SK-N-MC (cell line): ENCODE measurements at regions not wholly inside any gene's neighbourhood (a gene's known extent, or its start where the extent isn't known, plus 50 kb on each side); places are given as distances from the start of the nearest gene placed in this dataset.

Source experiments
- DNase-seq: peaks from one replicate; pipeline ENCODE4 v3.0.0-alpha.2; 2011; ENCODE audit warnings: low read depth, low spot score
- H3K27ac ChIP-seq: fragments of 200-600 bp; sonication (generic); 2 replicates; pipeline ENCODE4 v1.5.1; 2016; ENCODE audit warnings: mixed run types
- H3K36me3 ChIP-seq: fragments of 200-600 bp; sonication (generic); 2 replicates; pipeline ENCODE4 v1.6.1; 2017; ENCODE audit warnings: antibody characterized with exemption, low read length, mixed read lengths; ENCODE audit not compliant: insufficient read depth
- H3K4me3 ChIP-seq: fragments of 200-600 bp; sonication (generic); 2 replicates; pipeline ENCODE4 v1.5.1; 2016
- H3K9ac ChIP-seq: fragments of 200-600 bp; sonication (generic); 2 replicates; pipeline ENCODE4 v1.8.0; 2017; ENCODE audit warnings: mixed run types, mixed read lengths; ENCODE audit not compliant: insufficient read length
- H3K9me3 ChIP-seq: fragments of 200-600 bp; sonication (generic); 2 replicates; pipeline ENCODE4 v1.6.1; 2017; ENCODE audit warnings: low read depth, mild to moderate bottlenecking, antibody characterized with exemption, low read length, moderate library complexity, mixed read lengths
- EZH2 ChIP-seq: fragments of 200-600 bp; sonication (generic); IDR thresholded peaks from one replicate; pipeline ENCODE4 v1.6.1; 2017; ENCODE audit warnings: antibody characterized with exemption
- FOXP2 ChIP-seq: optimal IDR thresholded peaks from 2 replicates; pipeline ENCODE3; 2011; ENCODE audit warnings: mild to moderate bottlenecking, moderate library complexity; ENCODE audit not compliant: insufficient read depth; ENCODE audit errors: extremely low read length, control extremely low read depth
- POLR2AphosphoS5 ChIP-seq: IDR thresholded peaks from 2 replicates; pipeline ENCODE4 v1.6.1; 2012; ENCODE audit warnings: mild to moderate bottlenecking, low read depth, low read length, borderline replicate concordance

DNA sequence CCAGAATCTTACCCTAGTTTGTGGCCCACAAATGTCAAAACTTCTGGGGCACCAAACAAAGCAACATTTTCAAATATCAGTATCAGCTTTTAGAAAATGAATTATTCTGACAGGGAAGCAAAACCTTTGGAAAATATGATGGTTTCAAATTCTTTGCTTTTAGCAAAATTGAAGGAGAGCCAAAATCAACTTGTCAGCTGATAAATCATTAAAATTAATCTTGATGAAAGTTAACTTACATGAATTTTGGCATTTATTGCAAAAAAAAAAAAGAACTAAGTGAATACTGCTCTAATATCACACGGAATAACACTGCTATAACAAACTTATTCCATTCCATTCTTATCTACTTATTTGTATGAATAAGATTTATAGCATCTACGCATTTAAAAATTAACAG lies 158.1 kb upstream of the TARS1 start:
- H3K4me3 ChIP-seq: no peak overlapping the region
- H3K27ac ChIP-seq: no peak overlapping the region
- H3K9ac ChIP-seq: no peak overlapping the region
- no peaks in the 10 kb centered on the region for H3K9me3 ChIP-seq
- TF ChIP-seq POLR2AphosphoS5 (no peak), FOXP2 (no peak), EZH2 (no peak)
- no peak for DNase-seq
- H3K36me3 ChIP-seq: no peaks in the 10 kb centered on the region

GRCh38 chr5:33283243-33283642 lies 157.5 kb upstream of the TARS1 start:
- H3K9ac ChIP-seq: no peak overlapping the region
- DNase-seq: no peak
- no peaks in the 10 kb centered on the region for H3K36me3 ChIP-seq
- H3K27ac ChIP-seq: no peak overlapping the region
- H3K9me3 ChIP-seq: no peaks in the 10 kb centered on the region
- TF ChIP-seq EZH2: no peak
- no peak for TF ChIP-seq FOXP2
- TF ChIP-seq POLR2AphosphoS5: no peak
- H3K4me3 ChIP-seq: no peak overlapping the region

GRCh38 chr5:33284681-33285080 lies 156.1 kb upstream of the TARS1 start:
- no peak overlapping the region for H3K9ac ChIP-seq
- H3K27ac ChIP-seq: no peak overlapping the region
- no peak for TF ChIP-seq EZH2
- no peak for TF ChIP-seq POLR2AphosphoS5
- no peak for TF ChIP-seq FOXP2
- no peaks in the 10 kb centered on the region for H3K9me3 ChIP-seq
- H3K36me3 ChIP-seq: no peaks in the 10 kb centered on the region
- no peak overlapping the region for H3K4me3 ChIP-seq
- no peak for DNase-seq

DNA sequence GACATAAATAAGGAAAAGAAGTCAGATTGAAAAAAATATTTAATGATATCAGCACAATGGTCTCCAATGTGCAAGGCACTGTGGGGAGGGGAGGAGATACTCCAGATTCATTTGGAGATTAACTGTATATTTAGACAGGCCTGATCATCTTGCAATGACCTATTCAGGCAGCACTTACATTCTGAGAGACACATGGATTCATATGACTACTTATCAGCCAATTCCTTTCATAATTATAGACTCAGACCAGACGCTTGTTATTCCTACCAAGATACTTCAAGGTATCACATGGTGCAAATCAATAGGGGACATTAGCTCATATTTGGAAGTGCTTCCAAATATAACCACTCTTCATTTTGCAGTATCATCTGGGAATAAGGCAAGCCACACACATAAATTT lies 153.5 kb upstream of the TARS1 start:
- no peak overlapping the region for H3K4me3 ChIP-seq
- no peak overlapping the region for H3K9ac ChIP-seq
- TF ChIP-seq POLR2AphosphoS5 (no peak), EZH2 (no peak), FOXP2 (no peak)
- no peaks in the 10 kb centered on the region for H3K9me3 ChIP-seq
- DNase-seq: no peak
- H3K36me3 ChIP-seq: no peaks in the 10 kb centered on the region
- no peak overlapping the region for H3K27ac ChIP-seq

DNA sequence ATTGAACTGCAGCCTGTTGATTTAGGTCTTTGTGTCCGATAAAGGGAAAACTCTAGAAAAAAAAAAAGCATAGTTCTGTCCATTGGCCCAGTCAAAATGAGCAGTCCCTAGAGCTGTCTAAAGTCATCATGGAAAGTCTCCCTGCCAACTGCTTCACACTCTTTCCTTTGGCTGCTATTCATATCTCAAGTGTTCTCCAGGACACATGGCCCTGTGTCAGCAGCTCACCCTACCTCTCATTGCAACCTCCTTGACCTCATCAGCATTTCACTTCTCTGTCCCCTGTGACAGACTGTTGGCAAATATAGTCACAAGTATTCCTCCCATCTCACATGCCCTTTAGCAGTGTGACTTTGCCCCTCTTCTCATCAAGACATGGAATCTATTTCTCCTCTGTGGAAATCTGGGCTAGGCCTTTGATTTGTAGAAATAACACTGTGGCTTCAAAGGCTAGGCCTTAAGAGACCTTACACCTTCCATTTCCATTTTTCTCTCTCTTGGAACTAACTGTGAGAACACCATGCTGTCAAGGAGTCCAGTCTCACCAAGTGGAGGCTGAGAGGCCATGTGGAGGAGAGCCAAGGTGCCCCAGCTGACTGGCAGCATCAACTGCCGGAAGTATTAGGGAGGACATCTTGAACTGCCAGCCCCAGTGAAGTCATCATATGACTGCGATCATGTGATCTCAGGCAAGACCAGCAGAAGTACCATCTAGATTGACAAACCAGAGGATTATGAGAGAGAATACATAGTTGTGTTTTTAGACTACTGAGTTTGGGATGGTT lies 149.4 kb upstream of the TARS1 start:
- H3K4me3 ChIP-seq: no peak overlapping the region
- TF ChIP-seq FOXP2 (no peak), EZH2 (no peak), POLR2AphosphoS5 (no peak)
- H3K27ac ChIP-seq: no peak overlapping the region
- DNase-seq: no peak
- no peak overlapping the region for H3K9ac ChIP-seq
- H3K9me3 ChIP-seq: no peaks in the 10 kb centered on the region
- H3K36me3 ChIP-seq: no peaks in the 10 kb centered on the region

DNA sequence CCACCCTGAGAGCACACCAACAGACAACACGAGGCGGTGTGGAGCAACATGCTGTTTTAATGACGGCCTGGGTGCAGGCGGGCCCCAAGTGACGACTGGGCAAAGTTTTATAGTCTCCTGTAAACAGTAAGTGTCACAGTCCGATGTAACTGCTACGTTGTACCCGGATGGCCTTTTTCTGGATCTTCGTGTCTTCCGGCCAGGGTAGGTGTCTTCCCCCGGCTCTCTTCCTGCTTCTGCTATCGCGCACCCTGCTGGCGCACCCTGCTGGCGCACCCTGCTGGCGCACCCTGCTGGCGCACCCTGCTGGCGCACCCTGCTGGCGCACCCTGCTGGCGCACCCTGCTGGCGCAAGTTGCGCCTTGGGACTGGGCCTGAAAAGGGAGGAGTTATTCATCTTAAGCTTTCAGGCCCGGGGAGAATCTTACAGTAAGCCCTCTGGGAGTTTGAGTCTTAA lies 143.0 kb upstream of the TARS1 start:
- no peak overlapping the region for H3K27ac ChIP-seq
- no peak for TF ChIP-seq POLR2AphosphoS5
- TF ChIP-seq EZH2: no peak
- no peak for TF ChIP-seq FOXP2
- H3K9ac ChIP-seq: no peak overlapping the region
- no peak overlapping the region for H3K4me3 ChIP-seq
- H3K9me3 ChIP-seq: no peaks in the 10 kb centered on the region
- H3K36me3 ChIP-seq: no peaks in the 10 kb centered on the region
- no peak for DNase-seq

GRCh38 chr5:33299621-33300208 lies 141.1 kb upstream of the TARS1 start:
- H3K9me3 ChIP-seq: no peaks in the 10 kb centered on the region
- H3K9ac ChIP-seq: no peak overlapping the region
- no peaks in the 10 kb centered on the region for H3K36me3 ChIP-seq
- DNase-seq: no peak
- no peak overlapping the region for H3K27ac ChIP-seq
- TF ChIP-seq EZH2 (no peak), POLR2AphosphoS5 (no peak), FOXP2 (no peak)
- no peak overlapping the region for H3K4me3 ChIP-seq

GRCh38 chr5:33300209-33300742 lies 140.5 kb upstream of the TARS1 start:
- H3K36me3 ChIP-seq: no peaks in the 10 kb centered on the region
- H3K4me3 ChIP-seq: no peak overlapping the region
- H3K9me3 ChIP-seq: no peaks in the 10 kb centered on the region
- TF ChIP-seq POLR2AphosphoS5 (no peak), FOXP2 (no peak), EZH2 (no peak)
- no peak for DNase-seq
- H3K27ac ChIP-seq: no peak overlapping the region
- no peak overlapping the region for H3K9ac ChIP-seq
